ENCODE measurements at regions not wholly inside any gene's neighbourhood (a gene's known extent, or its start where the extent isn't known, plus 50 kb on each side); places are given as distances from the start of the nearest gene placed in this dataset.

DNA sequence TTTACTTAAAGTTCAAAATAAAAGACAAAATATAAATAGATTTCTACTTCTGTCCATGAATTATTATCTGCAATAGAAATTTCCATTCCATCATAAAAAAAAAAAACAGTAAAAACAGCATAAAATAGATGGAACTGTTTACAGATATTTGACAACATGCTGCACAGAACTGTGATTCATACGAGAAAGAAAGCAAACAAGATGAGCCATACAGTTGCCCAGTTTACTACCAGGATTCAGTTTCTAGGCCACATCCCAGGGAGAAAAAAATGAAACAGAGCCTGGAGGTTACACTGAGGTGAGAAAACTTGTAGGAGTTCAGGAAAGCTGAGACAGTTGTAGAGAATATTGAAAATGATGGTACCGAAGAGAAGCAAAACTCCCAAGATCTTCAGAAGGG is 1426.9 kb upstream of the ACVR2A start:
- no peak overlapping the region for H3K27ac ChIP-seq (ENCODE audit: extremely low read depth, low read depth, low read length)
- no peak overlapping the region for H3K4me3 ChIP-seq (ENCODE audit: low read depth, low read length)
- H3K36me3 ChIP-seq (ENCODE audit: control insufficient read depth in 2 of 2, insufficient read depth in 1 of 2, low read length in 2 of 2) = no peaks in the 10 kb centered on the region
- H3K9me3 ChIP-seq (ENCODE audit: control insufficient read depth, insufficient read depth, low read depth, low read length) = no peaks in the 10 kb centered on the region
- no peaks in the 10 kb centered on the region for H3K4me1 ChIP-seq (ENCODE audit: control insufficient read depth, insufficient read depth, low read length)
- TF ChIP-seq ZNF785 (tag by site-specific recombination; IDR thresholded peaks at IDR 0.05) (no peak), ZBTB7A (tag by site-specific recombination; IDR thresholded peaks at IDR 0.05; ENCODE audit: low read depth) (no peak), ZNF394 (tag by site-specific recombination; IDR thresholded peaks at IDR 0.05; ENCODE audit: borderline replicate concordance) (no peak), SALL2 (tag by site-specific recombination; IDR thresholded peaks at IDR 0.05; ENCODE audit: borderline replicate concordance) (no peak), SP7 (tag by site-specific recombination; IDR thresholded peaks at IDR 0.05) (no peak), ZNF341 (tag by site-specific recombination; IDR thresholded peaks at IDR 0.05; ENCODE audit: low read depth) (no peak), ZNF747 (tag by site-specific recombination; IDR thresholded peaks at IDR 0.05) (no peak), HOXC10 (CRISPR knock-in tag; IDR thresholded peaks at IDR 0.05) (no peak), MEIS1 (CRISPR knock-in tag; IDR thresholded peaks at IDR 0.05; ENCODE audit: borderline replicate concordance) (no peak), ZNF670 (tag by site-specific recombination; IDR thresholded peaks at IDR 0.05; ENCODE audit: low read depth) (no peak), TCF7L2 (IDR thresholded peaks at IDR 0.05; ENCODE audit: borderline replicate concordance, low read depth, low read length) (no peak), ZNF155 (tag by site-specific recombination; IDR thresholded peaks at IDR 0.05) (no peak), ZNF16 (tag by site-specific recombination; IDR thresholded peaks at IDR 0.05; ENCODE audit: low read depth) (no peak), ZNF549 (tag by site-specific recombination; IDR thresholded peaks at IDR 0.05) (no peak), ZNF214 (tag by site-specific recombination; IDR thresholded peaks at IDR 0.05; ENCODE audit: borderline replicate concordance) (no peak)
- POLR2A ChIA-PET = no interaction called here
- CTCF ChIA-PET = no interaction called here

DNA sequence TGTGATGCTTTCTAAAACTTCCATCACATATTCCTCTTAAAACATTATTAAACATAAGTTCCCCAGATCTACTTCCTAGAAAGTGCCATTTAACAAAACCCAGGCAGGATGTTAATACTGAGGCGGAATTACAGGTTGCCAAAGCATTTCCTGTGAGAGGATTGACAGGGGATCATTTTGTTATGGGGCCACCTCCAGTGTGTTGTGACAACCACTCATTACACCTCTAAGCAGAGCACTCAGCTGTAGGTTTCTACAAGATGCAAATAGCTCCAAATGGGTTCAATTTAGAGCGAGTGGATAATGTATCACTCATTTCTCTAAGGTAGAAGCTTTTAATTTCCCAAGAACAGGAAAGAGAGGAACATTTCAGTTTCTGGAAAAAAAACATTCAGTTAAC is 1429.5 kb upstream of the ACVR2A start:
- Histone ChIP-seq H3K4me3 (ENCODE audit: low read depth, low read length) (no peak overlapping the region), H3K4me1 (ENCODE audit: control insufficient read depth, insufficient read depth, low read length) (no peaks in the 10 kb centered on the region), H3K27ac (ENCODE audit: extremely low read depth, low read depth, low read length) (no peak overlapping the region), H3K36me3 (ENCODE audit: control insufficient read depth in 2 of 2, insufficient read depth in 1 of 2, low read length in 2 of 2) (no peaks in the 10 kb centered on the region), H3K9me3 (ENCODE audit: control insufficient read depth, insufficient read depth, low read depth, low read length) (no peaks in the 10 kb centered on the region)
- ChIA-PET CTCF (interaction anchor here (0.8 kb wide), 1 partner anchor 152 kb away, joined by 3 read pairs; no protein-coding TSS in a partner anchor), POLR2A (no interaction called here)
- TF ChIP-seq ZNF560 (tag by site-specific recombination; IDR thresholded peaks at IDR 0.05; ENCODE audit: borderline replicate concordance) = no peak
- TF ChIP-seq, protein P1, sequence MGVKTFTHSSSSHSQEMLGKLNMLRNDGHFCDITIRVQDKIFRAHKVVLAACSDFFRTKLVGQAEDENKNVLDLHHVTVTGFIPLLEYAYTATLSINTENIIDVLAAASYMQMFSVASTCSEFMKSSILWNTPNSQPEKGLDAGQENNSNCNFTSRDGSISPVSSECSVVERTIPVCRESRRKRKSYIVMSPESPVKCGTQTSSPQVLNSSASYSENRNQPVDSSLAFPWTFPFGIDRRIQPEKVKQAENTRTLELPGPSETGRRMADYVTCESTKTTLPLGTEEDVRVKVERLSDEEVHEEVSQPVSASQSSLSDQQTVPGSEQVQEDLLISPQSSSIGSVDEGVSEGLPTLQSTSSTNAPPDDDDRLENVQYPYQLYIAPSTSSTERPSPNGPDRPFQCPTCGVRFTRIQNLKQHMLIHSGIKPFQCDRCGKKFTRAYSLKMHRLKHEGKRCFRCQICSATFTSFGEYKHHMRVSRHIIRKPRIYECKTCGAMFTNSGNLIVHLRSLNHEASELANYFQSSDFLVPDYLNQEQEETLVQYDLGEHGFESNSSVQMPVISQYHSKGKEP (tag by site-specific recombination; IDR thresholded peaks at IDR 0.05) = no peak
- TF ChIP-seq SETDB1 (IDR thresholded peaks at IDR 0.05; ENCODE audit: insufficient read length, low read length) = no peak
- TF ChIP-seq, protein P2, sequence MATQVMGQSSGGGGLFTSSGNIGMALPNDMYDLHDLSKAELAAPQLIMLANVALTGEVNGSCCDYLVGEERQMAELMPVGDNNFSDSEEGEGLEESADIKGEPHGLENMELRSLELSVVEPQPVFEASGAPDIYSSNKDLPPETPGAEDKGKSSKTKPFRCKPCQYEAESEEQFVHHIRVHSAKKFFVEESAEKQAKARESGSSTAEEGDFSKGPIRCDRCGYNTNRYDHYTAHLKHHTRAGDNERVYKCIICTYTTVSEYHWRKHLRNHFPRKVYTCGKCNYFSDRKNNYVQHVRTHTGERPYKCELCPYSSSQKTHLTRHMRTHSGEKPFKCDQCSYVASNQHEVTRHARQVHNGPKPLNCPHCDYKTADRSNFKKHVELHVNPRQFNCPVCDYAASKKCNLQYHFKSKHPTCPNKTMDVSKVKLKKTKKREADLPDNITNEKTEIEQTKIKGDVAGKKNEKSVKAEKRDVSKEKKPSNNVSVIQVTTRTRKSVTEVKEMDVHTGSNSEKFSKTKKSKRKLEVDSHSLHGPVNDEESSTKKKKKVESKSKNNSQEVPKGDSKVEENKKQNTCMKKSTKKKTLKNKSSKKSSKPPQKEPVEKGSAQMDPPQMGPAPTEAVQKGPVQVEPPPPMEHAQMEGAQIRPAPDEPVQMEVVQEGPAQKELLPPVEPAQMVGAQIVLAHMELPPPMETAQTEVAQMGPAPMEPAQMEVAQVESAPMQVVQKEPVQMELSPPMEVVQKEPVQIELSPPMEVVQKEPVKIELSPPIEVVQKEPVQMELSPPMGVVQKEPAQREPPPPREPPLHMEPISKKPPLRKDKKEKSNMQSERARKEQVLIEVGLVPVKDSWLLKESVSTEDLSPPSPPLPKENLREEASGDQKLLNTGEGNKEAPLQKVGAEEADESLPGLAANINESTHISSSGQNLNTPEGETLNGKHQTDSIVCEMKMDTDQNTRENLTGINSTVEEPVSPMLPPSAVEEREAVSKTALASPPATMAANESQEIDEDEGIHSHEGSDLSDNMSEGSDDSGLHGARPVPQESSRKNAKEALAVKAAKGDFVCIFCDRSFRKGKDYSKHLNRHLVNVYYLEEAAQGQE (tag by site-specific recombination; IDR thresholded peaks at IDR 0.05) = no peak
- TF ChIP-seq ZNF157 (tag by site-specific recombination; IDR thresholded peaks at IDR 0.05) = no peak
- TF ChIP-seq ZNF548 (tag by site-specific recombination; IDR thresholded peaks at IDR 0.05) = no peak
- TF ChIP-seq ZNF155 (tag by site-specific recombination; IDR thresholded peaks at IDR 0.05) = no peak
- no peak for TF ChIP-seq TCF7L2 (IDR thresholded peaks at IDR 0.05; ENCODE audit: borderline replicate concordance, low read depth, low read length)
- no peak for TF ChIP-seq ZNF776 (tag by site-specific recombination; IDR thresholded peaks at IDR 0.05; ENCODE audit: borderline replicate concordance)
- TF ChIP-seq ZFHX2 (tag by site-specific recombination; conservative IDR thresholded peaks at IDR 0.05) = no peak
- TF ChIP-seq, protein P3, sequence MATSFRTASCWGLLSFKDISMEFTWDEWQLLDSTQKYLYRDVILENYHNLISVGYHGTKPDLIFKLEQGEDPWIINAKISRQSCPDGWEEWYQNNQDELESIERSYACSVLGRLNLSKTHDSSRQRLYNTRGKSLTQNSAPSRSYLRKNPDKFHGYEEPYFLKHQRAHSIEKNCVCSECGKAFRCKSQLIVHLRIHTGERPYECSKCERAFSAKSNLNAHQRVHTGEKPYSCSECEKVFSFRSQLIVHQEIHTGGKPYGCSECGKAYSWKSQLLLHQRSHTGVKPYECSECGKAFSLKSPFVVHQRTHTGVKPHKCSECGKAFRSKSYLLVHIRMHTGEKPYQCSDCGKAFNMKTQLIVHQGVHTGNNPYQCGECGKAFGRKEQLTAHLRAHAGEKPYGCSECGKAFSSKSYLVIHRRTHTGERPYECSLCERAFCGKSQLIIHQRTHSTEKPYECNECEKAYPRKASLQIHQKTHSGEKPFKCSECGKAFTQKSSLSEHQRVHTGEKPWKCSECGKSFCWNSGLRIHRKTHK (tag by site-specific recombination; IDR thresholded peaks at IDR 0.05) = no peak
- TF ChIP-seq ZNF596 (tag by site-specific recombination; IDR thresholded peaks at IDR 0.05) = no peak
- TF ChIP-seq SCRT1 (tag by site-specific recombination; IDR thresholded peaks at IDR 0.05; ENCODE audit: borderline replicate concordance) = no peak
- TF ChIP-seq ZBTB48 (tag by site-specific recombination; IDR thresholded peaks at IDR 0.05) = no peak
- TF ChIP-seq ZNF501 (tag by site-specific recombination; IDR thresholded peaks at IDR 0.05) = no peak
- no peak for TF ChIP-seq PRDM1 (tag by site-specific recombination; IDR thresholded peaks at IDR 0.05)

Data from HEK293 (cell line).